ENCODE measurements at regions not wholly inside any gene's neighbourhood (a gene's known extent, or its start where the extent isn't known, plus 50 kb on each side); places are given as distances from the start of the nearest gene placed in this dataset.
"Not testable (repeated sequence)": the region's sequence is repeated elsewhere in the genome, so short reads cannot be mapped to it uniquely, and the experiment has no call there.

DNA sequence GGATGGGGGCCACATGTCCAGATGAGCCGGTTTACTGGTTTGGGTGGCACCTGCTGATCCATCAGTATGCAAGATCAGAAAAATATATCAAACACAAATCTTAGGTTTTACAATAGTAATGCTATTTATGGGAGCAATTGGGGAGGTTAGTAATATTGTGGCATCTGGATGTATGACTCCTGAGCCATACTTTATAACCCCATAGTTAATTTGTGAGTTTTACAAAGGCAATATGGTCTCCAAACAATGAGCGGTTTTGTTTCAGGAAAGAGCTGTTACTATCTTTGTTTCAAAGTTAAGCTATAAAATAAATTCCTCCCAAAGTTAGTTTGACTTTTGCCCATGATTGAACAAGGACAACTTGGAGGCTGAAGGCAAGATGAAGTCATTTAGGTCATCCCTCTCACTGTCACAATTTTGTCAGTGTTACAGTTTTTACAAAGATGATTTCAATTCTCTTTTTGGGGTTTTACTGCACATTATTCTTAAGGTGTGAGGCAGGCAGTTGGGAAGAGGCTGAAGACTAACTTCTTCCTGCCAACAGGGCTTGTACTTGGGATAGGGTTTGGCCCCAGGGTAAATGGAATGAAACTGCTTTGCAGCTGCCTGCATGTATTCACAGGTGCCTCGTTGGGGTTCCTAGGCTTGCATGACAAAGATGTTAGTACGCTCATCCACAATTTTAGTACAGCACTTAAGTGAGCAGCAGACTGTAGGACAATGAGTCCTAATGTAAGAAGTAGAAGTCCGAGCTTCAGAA, 296.6 kb upstream of the NDN start:
- no peak for FAIRE-seq

DNA sequence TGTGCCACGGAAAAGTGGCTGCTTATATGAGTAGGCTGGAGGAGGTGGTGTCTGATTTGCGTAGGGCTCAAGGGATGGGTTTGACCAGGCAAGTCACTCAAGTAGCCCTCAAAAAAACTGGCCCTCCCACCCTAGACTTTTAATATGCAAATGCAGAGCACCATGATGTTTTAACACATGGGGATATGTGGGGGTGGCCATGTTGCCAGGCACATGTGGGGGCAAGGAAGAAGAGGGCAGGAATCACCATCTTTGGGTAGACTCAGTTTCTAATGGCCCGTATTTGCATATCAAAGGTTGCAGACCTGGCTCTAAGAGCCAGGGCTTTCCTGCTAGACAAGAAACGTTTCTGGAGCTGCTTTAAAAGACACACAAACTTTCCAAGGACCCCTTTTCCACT, 307.2 kb upstream of the NDN start:
- FAIRE-seq = no peak

DNA sequence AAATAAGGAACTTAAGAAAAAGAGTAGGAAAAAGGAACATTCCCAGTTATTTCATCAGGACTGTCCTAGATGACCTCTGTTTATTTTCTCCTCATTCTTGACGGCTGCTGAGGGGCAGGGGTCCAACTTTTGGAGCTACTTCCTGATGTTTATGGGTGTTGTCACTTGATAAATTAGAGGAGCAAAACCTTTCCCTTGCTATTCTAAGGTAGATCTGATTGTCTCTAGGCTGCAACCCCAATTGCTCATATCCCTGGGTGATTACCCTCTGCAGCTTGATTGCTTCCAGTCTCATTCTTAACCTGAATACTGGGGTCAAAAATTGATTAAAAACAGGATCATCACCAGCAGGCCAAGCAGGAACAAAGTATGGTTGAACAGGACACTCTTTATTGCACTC, 311.0 kb upstream of the NDN start:
- FAIRE-seq = no peak

DNA sequence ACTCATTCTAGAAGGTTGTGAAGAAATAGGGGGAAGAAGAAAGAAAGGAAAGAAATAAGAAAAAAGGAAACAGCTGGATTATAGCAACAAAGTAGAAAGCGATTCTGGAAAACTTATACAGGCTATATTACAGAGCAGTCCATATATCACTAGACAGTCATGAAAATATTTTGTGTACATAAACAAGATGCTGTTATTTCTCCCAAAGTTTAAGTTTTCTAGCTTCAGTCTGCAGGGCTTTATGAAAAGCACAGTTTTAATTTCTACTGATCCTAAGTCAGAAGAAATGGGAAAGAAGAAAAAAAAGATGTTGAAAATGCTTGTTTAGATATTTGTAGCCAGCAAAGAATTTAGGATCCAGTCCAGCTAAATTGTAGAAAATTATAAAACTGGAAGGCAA, 321.4 kb upstream of the NDN start:
- FAIRE-seq = no peak

DNA sequence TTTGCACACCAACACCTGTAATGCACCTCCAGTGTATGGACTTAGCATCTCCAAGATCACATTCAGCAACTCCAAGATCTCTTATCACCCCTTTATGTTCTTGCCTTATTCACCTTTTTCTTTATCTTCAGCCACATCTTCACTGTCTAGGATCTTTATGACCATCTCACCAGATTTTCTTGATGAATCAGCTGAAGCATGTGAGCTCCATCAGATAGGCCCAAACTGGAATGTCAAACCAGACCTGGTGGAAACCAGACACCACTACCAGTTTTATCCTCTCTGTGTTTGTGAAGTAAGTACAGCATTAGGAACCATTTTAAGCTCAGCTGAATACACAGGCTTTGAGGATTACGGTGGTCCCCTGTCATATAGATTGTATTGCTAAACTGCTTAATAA, 330.4 kb upstream of the NDN start:
- no peak for FAIRE-seq

DNA sequence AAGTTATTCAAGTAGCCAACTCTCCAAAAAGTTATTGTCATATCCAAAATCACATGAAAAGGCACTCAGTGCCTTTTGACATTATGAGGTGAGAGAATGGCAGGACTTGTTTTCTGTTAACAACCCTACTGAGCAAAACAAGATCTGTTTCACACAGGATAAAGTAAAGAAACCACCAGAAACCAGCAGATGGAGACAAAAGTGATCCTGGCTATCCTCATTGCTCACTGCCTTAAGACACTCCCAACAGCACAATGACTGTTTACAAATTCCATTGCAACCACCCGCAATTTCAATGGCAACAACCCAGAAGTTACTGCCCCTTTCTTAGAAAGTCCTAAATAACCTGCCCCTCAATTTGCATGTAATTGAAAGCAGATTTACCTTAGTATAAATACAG, 352.6 kb upstream of the NDN start:
- no peak for FAIRE-seq

DNA sequence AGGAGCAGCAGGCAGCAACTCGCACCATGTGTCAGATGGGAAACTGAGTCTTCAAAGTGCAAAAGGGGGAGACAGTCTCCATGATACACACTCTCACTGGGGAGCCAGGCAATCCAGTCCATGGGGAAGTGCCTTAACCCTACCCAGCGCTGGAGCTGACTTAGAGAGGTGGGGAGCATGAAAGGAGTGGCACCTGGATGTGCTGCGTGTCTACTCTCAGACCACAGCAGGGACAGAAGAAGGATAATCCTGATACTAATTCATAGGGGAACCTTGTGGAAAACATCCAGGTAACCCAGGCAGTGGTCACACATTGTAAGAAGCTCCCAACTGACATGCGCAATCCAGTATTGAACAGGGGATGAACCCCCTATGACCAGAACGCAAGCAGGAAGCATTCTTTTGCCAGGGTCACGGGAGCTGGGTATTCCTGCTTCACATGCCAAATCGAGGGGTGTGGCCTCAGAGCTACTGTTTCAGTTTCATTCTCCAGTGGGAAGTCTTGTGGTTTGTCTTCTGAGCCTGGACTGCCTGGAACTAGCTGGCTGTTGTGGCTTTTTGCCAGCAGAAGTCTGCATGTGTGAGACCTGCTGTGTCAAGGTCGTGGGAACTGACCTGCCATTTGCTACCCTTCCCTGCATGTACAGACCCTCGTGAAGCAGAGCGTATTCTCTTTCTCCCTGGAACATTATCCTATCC, 367.6 kb upstream of the NDN start:
- FAIRE-seq = no peak

DNA sequence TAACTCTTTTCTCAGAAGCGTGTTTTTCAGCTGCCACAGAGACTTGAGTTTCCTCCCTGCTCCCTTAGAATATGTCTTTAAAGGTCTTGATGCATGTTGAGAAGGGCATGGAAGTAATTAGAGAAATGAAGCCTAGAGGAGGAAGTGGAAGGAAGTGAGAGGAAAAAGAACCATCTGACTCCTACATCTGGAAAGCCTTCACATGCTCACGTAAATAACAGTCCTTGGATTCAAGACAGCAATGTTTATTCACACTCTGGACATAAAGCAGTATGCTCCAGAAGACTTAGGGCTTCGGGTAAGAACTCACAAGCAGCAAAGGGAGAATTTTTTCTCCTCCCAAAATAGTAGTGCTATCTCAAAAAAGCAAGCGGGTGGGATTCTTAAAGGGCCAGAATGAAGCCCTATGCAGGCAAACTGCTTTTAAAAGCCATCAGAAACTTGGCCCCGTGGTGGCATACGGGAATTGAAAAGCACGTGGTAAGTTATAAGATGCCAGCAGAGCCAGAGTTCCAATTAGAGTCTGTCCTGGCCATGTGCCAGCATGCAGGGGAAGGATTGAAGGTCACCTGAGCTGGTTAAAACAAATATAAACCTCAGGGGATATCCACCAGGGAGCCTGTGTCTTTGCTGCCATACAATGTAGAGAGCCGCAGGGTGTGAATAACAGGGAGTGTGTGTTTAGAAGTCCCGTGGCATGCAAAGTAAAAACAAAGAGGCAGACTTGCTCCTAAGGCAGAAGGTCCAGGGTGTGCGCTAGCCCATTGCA, 380.8 kb upstream of the NDN start:
- no peak for FAIRE-seq

DNA sequence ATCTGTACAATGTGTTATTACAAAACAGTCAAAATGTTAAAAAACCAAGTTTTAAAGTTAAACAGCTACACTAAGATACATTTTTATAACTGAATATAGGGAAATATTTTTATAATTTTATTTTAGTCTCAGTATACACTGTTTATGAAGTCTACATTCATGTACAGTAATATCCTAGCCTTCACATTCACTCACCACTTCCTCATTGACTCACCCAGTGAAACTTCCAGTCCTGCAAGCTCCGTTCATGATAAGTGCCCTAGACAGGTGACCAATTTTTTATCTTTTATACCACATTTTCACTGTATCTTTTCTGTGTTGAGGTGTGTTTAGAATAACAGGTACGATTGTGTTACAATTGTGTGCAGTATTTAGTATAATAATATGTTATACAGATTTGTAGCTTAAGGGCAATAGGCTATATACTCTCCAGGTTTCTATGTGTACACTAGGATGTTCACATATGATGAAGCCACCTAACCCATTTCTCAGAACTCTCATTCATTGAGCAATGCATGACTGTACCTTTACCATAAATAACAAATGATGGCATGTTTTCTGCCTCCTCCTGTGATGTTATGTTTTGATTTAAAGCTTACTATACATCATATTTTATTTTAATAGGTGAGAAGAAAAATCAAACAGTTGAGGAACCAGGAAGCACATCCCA, 388.4 kb upstream of the NDN start:
- no peak for FAIRE-seq

DNA sequence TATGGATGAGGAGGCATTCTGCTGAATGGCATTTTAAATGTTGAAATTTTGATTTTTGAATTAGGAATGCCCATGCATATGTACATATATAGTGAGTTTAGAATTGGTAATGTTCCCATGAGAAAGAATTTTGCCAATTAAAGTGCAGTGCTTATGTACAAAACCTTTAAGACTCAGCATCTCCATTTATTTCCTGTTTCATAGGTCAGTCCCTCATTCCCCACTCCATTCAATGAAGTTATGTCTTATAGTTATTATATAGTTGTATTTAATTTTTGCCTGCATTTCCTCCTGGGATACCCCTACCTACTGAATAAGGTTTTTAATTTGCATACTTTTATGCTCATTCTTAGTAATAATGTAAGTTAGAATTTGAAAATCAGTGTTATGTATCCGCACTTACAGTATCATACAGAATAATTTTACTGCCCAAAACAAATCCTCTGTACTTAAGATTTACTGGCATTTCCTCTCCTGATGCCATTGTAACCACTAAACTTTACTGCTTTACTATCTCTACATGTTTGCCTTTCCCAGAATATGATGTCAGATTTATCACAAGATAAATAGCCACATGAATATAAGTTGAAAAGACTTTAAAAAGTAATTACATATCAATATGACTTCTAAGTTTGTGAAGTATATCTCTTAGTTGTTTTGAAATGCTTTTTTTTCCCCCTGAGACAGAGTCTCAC, 389.1 kb upstream of the NDN start:
- FAIRE-seq = no peak

DNA sequence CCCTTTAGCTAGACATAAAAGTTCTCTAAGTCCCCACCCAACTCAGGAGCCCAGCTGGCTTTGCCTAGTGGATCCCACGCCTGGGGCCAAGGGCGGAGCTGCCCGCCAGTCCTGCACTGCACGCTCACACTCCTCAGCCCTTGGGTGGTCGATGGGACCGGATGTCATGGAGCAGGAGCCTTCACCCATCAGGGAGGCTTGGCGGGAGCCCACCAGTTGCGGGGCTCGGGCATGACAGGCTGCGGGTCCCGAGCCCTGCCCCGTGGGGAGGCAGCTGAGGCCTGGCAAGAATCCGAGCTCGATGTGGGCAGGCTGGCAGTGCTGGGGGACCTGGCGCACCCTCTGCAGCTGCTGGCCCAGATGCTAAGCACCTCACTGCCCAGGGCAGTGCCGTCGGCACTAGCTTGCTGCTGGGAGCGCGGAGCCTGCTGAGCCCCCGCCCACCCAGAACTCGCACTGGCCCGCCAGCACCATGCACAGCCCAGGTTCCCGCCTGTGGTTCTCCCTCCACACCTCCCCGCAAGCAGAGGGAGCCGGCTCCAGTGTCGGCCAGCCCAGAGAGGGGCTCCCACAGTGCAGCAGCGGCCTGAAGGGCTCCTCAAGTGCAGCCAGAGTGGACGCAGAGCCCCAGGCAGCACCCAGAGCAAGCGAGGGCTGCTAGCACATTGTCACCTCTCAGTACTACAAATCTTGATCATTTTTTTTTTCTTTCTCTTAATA, 391.4 kb upstream of the NDN start:
- no peak for FAIRE-seq

DNA sequence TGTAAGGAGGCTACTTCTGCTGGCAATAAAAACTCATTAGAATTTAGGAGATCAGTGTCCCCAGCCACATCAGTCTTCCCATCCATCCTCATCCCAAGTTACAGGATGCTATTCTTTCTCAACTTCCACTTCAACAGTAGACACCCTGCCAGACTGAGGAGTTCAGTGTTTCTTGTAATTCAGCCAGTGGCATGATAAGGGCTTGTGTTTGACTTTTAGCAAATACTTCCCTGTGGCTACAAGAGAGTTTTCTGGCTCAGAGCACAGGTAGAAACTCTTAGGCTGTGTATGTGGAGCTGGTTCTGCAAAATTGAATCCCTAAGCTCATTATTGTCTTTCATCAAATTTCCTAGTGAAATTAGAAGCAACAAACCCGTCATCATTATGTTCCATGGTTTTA, 401.8 kb upstream of the NDN start:
- FAIRE-seq = not testable (repeated sequence)

DNA sequence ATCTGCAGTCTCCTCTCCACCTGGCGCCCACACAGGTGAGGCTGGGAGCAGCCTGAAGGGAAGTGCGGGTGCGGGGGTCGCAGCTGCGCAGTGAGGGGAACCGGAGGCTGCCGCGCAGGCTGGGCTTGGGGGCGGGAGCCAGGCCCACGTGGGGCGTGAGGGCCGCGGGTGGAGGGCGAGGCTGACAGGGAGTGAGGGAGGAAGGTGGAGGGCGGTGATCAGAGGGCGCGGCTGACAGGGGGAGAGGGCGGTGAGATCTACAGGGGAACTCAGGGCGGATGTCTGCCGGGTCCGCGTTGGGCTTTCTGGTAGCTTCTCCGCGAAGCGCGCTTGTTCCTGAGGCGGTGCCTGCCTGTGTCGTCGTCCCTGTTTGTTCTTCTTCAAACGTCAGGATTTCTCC, 414.4 kb upstream of the NDN start:
- not testable (repeated sequence) for FAIRE-seq

DNA sequence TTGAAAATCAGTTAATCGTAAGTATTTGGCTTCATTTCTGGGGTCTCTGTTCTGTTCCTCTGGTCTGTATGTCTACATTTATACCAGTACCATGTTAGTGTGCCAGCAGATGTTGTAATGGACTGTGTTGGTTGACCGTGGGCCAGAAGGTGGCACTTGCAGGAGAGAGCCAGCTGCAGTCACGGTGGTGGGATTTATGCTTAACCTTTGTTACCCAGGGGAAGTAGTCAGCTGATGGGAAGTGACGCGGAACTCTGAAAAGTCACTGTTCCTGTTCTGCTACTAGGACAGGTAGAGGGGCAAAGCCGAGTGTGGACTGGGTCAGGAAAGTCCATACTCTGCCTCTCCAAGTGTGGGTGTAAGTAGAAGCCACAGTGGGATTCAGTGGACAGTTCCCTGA, 420.4 kb upstream of the NDN start:
- FAIRE-seq = not testable (repeated sequence)

DNA sequence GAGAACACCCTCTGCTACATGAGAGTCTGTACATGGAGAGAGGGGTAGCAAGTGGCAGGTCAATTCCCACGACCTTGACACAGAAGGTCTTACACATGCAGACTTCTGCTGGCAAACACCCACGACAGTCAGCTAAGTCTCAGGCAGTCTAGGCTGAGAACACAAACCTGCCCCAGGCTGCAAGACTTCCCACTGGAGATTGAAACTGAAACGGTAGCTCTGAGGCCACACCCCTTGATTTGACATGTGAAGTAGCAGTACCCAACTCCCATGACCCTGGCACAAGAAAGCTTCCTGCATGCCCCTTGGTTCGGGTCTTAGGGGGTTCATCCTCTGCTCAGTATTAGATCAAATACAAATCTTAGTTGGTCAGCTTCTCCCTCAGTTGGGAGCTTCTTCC, 420.8 kb upstream of the NDN start:
- not testable (repeated sequence) for FAIRE-seq

DNA sequence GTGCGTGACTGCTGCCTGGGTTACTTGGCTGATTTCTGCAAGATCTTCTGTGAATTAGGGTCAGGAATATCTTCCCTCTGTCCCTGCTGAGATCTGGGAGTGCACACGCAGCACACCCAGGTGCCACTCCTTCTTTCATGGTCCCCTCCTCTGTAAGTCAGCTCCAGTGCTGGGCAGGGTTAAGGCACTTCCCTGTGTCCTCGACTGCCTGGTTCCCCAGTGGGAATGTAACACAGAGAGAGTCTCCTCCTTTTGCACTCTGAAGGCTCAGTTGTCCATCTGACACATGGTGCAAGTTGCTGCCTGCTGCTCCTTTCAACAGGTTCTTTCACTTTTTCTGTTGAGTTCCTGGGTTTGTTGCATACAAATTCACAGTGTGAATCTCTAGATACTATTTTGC, 421.2 kb upstream of the NDN start:
- FAIRE-seq = not testable (repeated sequence)

DNA sequence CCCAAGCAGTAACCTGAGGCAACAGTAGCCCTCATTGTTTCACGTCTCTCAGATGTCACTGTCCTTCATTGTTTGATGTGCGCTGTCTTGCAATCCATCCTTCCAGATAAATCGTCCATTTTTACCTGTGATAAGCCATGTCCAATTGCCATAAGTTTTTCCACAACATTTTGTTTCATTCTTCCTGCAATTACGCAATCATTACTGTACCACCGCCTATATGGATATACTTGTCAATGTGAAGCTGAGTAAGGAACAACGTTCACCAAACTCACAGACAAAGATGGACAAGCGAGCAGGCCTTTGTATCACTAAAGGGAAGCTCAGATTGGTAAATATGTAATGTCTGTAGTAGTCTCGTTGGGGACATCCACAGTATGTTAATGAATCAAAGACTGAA, 452.5 kb upstream of the NDN start:
- not testable (repeated sequence) for FAIRE-seq

DNA sequence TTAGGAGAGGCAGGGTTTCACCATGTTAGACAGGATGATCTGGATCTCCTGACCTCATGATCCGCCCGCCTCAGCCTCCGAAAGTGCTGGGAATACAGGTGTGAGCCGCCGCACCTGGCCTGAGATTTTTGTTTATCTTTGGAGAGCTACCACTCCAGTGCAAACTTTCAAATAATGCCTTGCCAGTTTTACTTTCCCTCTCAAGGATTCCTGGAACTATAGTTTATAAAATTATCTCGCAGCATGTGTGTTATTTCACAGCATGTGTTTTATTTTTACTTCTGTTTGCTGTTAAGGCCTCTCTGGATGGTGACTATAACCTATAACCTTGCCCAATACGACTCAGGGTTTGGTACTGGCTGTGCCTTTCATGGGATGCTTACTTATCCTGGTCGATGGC, 458.0 kb upstream of the NDN start:
- FAIRE-seq = not testable (repeated sequence)

DNA sequence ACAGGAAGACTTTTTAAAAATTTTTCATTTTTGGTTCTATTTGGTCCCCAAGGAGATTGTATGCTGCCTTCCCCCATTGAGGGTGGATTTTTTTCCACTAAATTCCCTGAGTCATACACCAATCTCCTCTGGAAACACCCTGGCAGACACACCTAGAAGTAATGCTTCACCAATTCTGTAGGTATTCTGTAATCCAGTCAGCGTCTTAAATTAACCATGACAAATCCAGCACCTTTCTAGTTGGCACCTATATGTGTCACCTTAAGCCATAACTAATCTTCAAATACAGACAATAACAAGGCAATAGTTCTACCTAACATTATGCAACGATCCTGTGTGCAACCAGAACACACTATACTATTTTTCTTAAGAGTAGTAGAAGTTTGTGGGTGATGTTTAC, 459.1 kb upstream of the NDN start:
- no peak for FAIRE-seq

DNA sequence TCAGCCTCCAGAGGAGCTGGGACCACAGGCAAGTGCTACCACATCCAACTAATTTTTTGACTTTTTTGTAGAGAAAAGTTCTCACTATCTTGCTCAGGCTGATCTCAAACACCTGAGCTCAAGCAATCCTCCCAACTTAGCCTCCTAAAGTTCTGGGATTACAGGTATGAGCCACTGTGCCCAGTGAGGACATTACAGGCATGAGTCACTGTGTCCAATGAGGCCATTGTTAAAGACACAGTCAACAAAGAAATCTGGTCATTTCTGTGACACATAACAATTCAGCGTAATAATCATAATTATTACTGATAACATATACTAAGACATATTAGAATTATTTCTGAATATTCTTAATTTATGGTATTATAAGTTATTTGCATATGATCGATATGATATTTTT, 463.4 kb upstream of the NDN start:
- no peak for FAIRE-seq

DNA sequence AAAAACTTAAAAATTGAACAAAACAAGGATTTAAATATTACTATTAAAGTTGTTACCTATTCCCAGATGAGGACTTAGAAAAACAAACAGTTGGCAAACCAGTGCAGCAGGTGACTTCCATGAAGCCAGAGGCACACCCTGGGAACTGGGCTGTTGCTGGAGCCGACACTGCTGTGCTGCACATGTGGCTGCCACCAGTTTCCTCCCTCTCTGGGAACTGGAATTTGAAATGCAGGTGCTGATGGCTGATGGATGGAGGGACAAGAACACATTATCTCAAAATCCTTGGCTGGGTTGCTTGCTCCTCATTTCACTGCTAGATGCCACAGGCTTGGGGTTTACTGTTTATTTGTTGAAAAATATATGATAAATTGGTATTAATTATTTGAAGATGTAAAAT, 471.2 kb upstream of the NDN start:
- not testable (repeated sequence) for FAIRE-seq

DNA sequence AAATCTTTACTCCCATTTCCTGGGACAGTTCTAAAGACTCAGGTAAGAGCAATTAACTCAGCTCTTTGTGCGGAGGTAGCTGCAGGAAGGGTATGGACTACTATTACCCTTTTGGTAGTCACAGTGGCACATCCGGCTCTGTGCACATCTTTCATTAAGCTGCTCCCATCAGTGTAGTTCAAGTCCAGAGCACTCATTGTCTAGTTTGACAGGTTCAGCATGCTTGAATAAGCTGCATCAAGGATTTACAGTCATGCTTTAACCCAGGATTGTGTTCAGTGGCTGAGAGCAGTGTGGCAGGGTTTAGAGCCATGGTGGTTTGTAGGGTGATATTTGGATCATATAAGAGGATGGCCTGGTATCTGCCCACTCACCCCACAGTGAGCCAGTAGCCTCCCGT, 478.4 kb upstream of the NDN start:
- FAIRE-seq = not testable (repeated sequence)

Measured in islet of Langerhans (tissue), 1 donor.